ENCODE measurements at regions not wholly inside any gene's neighbourhood (a gene's known extent, or its start where the extent isn't known, plus 50 kb on each side); places are given as distances from the start of the nearest gene placed in this dataset.

DNA sequence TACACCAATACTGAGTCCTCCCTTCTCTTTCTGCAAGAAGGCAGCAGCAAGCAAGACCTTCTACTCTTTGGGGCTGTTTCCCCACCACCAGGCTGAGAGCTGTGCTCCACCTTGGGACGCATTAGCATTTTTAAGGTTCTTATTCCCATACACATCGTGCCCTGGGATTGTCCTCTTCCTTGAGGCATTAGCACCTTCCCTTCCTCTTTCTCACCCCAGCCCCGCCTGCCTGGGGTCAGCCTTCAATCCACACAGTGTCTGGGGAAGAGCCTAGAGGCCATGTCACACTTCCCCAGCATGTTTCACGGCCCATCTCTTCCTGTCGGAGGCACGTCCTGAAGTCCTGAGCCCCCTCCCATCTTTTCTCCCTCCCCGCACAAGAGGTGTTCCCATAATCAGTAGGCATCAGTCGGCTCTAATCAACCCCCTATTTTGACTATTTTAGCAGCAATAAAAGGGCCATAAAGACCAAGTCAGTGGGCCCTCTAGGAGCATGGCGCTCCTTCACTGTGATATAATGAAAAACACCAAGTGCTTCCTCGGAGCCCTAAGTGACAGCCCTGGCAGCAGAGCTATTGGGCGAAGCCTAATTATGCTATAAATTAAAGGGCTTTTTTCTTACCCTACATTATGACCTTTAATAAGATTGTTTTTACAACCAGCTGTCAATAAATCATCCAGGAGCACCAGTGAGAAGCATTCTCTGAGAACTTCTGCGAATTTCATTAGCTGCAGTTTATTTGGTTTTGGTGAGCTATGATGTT lies 55.0 kb upstream of the PKDCC start:
- no peak for TF ChIP-seq POLR2A (IDR thresholded peaks at IDR 0.05)
- TF ChIP-seq, protein P1, sequence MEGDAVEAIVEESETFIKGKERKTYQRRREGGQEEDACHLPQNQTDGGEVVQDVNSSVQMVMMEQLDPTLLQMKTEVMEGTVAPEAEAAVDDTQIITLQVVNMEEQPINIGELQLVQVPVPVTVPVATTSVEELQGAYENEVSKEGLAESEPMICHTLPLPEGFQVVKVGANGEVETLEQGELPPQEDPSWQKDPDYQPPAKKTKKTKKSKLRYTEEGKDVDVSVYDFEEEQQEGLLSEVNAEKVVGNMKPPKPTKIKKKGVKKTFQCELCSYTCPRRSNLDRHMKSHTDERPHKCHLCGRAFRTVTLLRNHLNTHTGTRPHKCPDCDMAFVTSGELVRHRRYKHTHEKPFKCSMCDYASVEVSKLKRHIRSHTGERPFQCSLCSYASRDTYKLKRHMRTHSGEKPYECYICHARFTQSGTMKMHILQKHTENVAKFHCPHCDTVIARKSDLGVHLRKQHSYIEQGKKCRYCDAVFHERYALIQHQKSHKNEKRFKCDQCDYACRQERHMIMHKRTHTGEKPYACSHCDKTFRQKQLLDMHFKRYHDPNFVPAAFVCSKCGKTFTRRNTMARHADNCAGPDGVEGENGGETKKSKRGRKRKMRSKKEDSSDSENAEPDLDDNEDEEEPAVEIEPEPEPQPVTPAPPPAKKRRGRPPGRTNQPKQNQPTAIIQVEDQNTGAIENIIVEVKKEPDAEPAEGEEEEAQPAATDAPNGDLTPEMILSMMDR (IDR thresholded peaks at IDR 0.05), result no peak

All from thyroid gland (tissue), 4 donors.